ENCODE measurements at regions not wholly inside any gene's neighbourhood (a gene's known extent, or its start where the extent isn't known, plus 50 kb on each side); places are given as distances from the start of the nearest gene placed in this dataset.
A peak's percentile ranks its signal among the peaks of the same experiment; 100 is the strongest.

DNA sequence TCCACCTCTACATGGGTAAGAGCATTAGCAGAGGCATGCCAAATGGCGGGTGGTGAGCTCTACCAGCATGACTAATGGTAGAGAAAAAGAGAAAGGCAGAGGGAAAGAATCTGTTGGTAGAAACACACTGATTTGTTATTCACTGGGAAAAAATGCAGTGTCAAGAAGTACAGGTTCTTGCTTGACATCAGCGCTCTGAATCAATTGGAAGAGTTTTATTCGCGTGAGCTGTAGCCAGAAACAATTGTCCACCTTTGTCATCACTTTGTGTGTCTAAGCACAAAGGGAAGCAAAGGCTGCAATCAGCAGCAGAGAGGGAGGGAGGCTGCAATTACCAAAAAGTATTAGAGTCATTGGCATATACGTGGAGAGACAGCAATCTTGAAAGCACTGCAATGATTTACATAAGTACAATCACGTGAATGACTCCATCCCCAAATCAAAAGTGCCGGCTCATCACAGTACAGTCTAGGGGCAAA is 67.7 kb upstream of the HS3ST1 start:
- no peak for DNase-seq

DNA sequence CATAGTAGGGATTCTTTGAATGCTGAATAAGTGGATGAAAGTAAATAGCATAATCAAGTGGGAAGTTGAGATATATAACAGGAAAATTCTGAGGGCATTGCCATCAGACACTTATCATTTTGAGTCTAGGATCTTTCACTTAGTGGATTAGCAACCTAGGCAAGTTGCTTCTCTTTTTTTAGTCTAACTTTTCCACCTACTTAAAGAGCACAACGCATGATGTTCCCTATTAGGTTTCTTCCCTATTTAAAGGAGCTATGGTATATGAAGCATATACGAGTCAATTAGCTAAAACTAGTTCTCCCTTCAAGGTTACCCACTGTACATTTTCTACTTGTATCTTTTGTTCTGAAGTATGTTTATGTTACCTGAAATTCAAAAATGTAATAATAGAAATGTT is 67.1 kb upstream of the HS3ST1 start:
- DNase-seq = no peak

DNA sequence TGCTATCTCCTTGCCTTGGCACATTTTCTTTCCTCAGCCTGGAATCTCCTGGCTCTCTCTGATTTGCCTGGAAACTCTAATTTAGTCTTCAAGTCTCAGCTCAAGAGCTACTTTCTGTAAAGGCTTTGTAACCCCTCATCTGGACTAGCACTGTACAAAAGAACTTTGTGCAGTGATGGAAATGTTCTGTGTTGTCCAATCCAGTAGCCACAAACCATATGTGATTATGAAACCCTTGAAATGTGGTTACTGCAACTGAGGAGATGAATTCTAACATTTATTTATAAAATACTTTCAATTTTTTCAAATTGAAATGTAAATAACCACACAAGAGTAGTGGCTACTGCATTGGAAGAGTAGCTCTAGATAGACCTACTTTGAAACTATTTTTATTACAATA is 66.6 kb upstream of the HS3ST1 start:
- no peak for DNase-seq

DNA sequence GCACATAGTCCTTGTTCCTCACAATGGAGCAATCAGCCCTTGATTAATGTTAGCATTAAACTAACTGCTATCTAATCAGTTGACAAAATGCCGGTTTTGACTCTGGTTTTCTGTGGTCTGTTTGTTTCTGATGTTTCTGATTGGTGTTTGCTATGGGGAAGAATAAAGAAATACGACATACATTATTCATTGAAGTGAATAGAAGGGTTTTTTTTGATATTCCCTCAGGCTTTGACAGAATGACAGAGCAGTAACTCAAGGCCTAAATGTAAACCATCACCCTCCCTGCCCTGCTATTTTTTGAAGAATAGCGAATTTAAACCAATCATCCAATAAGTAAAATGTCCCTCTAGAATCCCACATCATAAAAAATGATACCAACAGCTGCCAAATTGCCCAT is 65.5 kb upstream of the HS3ST1 start:
- DNase-seq = no peak

DNA sequence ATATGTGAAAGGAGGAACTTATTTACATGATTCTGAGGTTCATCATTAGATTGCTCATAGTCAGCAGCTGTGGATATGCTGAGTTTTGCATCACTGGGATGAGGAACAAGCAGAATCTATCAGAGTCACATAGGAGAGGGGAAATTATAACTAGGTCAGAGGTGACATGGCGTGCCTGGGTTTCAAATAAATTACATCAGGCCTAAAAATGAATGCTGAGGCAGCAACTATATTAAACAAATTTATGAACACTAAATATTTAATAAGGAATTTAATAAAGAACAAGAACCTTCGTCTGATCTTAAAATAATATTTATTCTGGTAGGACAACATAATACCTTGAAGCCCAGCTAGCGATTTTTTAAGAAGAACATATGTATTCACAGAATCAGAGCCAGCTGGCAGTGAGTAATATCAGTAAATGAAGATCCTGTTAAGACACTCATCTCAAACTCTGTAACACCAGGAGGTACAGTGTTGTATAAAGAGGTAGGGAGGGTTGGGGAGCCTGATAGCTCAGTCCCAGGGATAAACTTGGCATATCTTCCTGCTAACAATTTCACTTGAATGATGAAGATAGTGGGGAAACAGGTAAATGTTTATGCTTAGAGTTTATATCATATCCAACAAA is 60.9 kb upstream of the HS3ST1 start:
- no peak for DNase-seq

DNA sequence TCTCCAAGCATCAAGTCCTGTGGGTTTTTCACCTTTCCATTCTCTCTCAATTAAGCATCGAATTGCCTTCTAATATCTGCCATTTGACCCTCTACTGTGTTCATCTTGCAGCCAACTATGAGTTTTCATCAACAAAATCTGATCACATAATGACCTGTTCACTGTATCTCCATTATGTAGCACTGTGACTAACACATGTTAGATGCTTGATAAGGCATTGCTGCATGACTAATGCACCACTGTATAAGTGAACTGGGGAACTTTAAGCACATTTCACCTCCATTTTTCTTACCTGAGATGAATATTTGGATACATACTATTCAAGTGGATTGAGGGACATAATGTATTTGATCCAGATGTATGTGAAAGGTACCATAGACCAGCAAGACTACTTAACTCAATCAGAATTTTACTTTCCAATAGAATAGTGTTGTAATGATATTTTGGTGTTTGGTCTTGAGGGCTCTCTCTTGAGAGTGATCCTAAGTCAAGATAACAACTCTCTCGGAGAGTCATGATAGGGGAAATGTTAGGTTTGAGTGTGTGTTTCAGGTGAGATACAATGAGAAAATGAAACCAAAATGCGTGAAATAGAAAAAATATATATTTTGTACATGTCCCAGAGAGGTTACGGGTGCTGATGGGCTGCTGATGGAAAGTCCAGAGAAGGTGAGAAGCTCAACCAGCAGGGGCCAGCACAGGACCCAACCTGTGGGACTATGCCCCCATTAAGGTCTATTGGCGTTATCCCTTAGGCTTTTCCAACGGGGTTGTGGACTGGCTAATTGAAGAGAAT is 60.2 kb upstream of the HS3ST1 start:
- peak; percentile 9 for DNase-seq

DNA sequence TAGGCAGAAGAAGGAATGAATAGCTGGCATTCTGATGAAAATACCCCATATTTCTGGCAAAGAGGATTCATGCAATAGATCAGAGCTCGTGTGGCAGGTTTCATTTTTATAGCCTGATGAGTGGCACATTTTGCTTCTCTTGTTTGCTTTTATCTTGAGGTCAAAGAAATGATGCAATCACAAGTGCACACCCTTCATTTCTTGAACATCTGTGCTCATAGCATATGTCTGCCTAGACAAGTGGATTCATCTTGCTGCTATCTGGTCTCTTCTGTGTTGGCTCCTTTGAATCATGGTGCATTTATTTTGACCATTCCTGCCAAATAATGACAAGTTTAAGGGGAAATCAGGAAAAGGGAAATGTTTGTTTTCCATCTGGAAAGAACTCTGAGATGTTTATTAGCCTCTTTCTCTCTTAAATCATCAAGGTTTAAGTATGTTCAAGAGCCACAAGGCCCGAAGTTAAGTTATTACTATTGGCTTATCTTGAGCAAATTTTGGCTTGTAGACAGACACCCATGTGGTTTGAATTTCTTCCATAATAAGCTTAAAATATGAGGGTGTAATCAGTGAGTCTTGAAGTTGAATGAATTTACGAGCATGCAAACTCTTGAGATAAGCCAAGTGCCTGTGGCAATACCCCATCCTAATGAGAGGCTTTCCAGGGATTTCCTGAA is 59.3 kb upstream of the HS3ST1 start:
- no peak for DNase-seq

DNA sequence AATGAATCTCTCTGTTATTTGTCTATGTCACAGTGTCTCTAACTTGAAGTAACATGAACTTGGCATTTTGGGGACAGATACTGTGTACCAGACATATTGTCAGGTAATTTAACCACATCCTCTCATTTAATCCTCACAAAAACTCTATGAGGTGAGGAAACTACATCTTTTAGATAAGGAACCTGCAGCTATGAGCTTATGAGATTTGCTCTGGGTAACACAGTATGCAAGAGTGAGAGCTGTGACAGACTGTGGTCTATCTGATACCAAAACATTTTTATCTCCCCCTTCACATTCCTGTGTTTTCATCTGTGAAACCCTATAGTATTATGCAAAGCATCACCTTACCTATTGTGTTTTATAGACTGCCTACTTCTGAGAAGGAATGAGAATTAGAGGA is 58.4 kb upstream of the HS3ST1 start:
- no peak for DNase-seq

DNA sequence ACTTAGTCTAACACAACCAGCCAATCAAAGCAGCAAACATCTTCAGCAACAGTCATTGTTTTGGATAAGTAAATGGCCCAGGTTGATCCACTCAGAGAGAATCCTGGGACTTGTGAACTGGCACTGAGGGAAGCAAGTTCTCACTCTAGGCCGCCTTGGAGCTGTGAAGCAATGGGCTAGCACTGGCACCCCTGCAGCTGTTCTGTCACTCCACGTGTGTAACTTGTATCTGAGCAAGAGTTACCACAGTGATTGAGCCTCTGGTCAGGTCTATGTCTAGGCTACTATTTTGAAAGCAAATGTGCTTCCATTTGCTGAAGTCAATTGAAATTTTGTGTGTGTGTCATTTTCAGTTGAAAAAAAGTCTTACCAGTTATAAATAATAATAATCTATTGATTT is 57.2 kb upstream of the HS3ST1 start:
- no peak for DNase-seq

DNA sequence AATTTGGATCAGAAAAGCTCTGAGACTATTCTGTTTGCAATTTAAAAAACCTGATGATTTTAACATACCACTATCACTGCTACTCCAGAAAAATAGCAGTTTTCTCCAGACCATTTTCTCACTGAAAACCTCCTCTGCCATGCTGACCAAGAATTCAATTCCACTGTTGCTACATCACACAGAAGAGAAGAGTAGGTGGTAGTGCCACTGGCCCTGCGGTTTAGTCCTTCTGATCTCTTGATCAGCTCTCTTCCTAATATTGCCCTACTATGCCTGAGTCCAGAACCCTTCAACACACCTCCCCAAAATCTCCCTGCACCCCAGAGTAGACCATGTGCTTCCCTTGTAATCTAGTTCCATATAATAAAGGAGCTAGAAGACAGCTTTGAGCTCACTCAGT is 55.8 kb upstream of the HS3ST1 start:
- no peak for DNase-seq

DNA sequence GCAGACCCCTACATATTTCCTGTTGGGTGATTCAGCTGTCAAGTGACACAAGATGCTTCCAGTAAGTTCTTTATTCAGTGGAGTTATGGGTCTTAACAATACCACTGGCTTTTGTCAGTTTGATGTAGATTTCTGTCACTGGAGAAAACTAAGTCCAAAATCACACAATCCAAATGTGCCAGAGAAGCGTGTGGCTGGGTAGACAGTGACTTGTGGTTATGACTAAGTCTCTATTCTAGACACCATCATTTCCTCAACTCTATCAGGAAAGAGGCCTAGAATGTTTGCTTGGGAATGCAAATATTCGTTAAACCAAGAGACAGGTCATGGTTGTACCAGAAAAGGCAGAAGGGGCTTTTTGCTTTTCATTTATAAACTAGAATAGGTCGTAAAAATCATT is 54.4 kb upstream of the HS3ST1 start:
- DNase-seq = no peak

DNA sequence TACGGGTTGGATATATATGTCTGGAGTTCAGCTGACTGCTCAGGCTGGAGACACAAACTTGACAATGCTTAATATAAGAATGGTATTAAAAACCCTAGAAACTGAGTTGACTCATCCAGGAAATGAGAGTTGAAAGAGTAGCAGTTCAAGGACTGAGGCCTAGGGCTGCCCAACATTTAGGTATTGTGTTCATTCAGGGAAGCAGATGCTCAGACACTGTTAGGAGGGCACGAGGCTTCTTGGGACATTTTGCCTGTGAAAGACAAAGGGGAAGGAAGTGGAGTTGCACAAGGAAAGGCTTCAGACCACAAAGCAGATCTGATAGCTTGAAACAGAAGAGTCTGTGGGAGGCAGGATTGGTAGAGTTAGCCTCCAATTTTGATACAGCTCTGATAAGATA is 52.0 kb upstream of the HS3ST1 start:
- DNase-seq = no peak

Measured in NCI-H146 (cell line).